Dendritic cell treated with granulocyte-macrophage colony-stimulating factor and Interleukin-4, amounts not matched to agents 40 ng/mL and 50 ng/mL, for 4 days (primary cell): ENCODE measurements at regions not wholly inside any gene's neighbourhood (a gene's known extent, or its start where the extent isn't known, plus 50 kb on each side); places are given as distances from the start of the nearest gene placed in this dataset.

ENCODE experiments used
- H3K27ac Mint-ChIP-seq: one replicate; pipeline ENCODE4 v1.8.0; 2022; ENCODE audit warnings: mild to moderate bottlenecking, mixed read lengths
- H3K27me3 Mint-ChIP-seq: one replicate; pipeline ENCODE4 v1.8.0; 2022; ENCODE audit warnings: mild to moderate bottlenecking, mixed read lengths
- H3K36me3 Mint-ChIP-seq: one replicate; pipeline ENCODE4 v1.8.0; 2022; ENCODE audit warnings: low read depth, mixed read lengths
- H3K4me1 Mint-ChIP-seq: one replicate; pipeline ENCODE4 v1.8.0; 2022; ENCODE audit warnings: low read depth, mixed read lengths
- H3K4me3 Mint-ChIP-seq: one replicate; pipeline ENCODE4 v1.8.0; 2022; ENCODE audit warnings: mild to moderate bottlenecking, moderate library complexity, mixed read lengths
- H3K9me3 Mint-ChIP-seq: one replicate; pipeline ENCODE4 v1.8.0; 2022; ENCODE audit warnings: mixed read lengths
- intact Hi-C: fragments of 100-400 bp; cut with micrococcal nuclease; formaldehyde crosslinking; loops from one replicate; pipeline ENCODE4 v1.15.0; 2022

GRCh38 chr2:11094021-11094810 is 61.1 kb upstream of the SLC66A3 start:
- Mint-ChIP-seq H3K27me3 (peaks cover 3% of the 10 kb centered on the region), H3K36me3 (no peaks in the 10 kb centered on the region), H3K4me1 (no peaks in the 10 kb centered on the region), H3K9me3 (no peaks in the 10 kb centered on the region), H3K27ac (no peak overlapping the region), H3K4me3 (no peak overlapping the region)
- intact Hi-C loops: no loop called here

- Mint-ChIP-seq H3K9me3 (no peaks in the 10 kb centered on the region), H3K36me3 (no peaks in the 10 kb centered on the region), H3K4me1 (no peaks in the 10 kb centered on the region), H3K27ac (no peak overlapping the region), H3K4me3 (no peak overlapping the region), H3K27me3 (peaks cover 9% of the 10 kb centered on the region)
- intact Hi-C loops: no loop called here
Observed at GRCh38 chr2:11096591-11096990, 58.7 kb upstream of the SLC66A3 start.

- intact Hi-C loops: no loop called here
- Mint-ChIP-seq H3K4me1 (no peaks in the 10 kb centered on the region), H3K9me3 (no peaks in the 10 kb centered on the region), H3K27ac (no peak overlapping the region), H3K27me3 (peaks cover 9% of the 10 kb centered on the region), H3K4me3 (no peak overlapping the region), H3K36me3 (no peaks in the 10 kb centered on the region)
Observed at GRCh38 chr2:11097038-11097720, 58.1 kb upstream of the SLC66A3 start.

GRCh38 chr2:11097854-11098387 is 57.3 kb upstream of the SLC66A3 start:
- intact Hi-C loops: no loop called here
- Mint-ChIP-seq H3K36me3 (no peaks in the 10 kb centered on the region), H3K27ac (no peak overlapping the region), H3K4me1 (no peaks in the 10 kb centered on the region), H3K4me3 (no peak overlapping the region), H3K27me3 (peaks cover 9% of the 10 kb centered on the region), H3K9me3 (no peaks in the 10 kb centered on the region)

- Mint-ChIP-seq H3K4me1 (no peaks in the 10 kb centered on the region), H3K36me3 (no peaks in the 10 kb centered on the region), H3K27ac (no peak overlapping the region), H3K4me3 (no peak overlapping the region), H3K27me3 (peaks cover 9% of the 10 kb centered on the region), H3K9me3 (no peaks in the 10 kb centered on the region)
- intact Hi-C loops: no loop called here
Observed at GRCh38 chr2:11099122-11100065, 55.9 kb upstream of the SLC66A3 start.

- Mint-ChIP-seq H3K9me3 (no peaks in the 10 kb centered on the region), H3K4me3 (no peak overlapping the region), H3K36me3 (no peaks in the 10 kb centered on the region), H3K27me3 (peaks cover 11% of the 10 kb centered on the region), H3K4me1 (no peaks in the 10 kb centered on the region), H3K27ac (no peak overlapping the region)
- intact Hi-C loops: no loop called here
Observed at GRCh38 chr2:11100130-11100529, 55.1 kb upstream of the SLC66A3 start.

GRCh38 chr2:11100976-11101375 is 54.3 kb upstream of the SLC66A3 start:
- Mint-ChIP-seq H3K27me3 (peaks cover 8% of the 10 kb centered on the region), H3K36me3 (no peaks in the 10 kb centered on the region), H3K9me3 (no peaks in the 10 kb centered on the region), H3K4me3 (no peak overlapping the region), H3K27ac (no peak overlapping the region), H3K4me1 (no peaks in the 10 kb centered on the region)
- intact Hi-C loops: no loop called here

GRCh38 chr2:11101430-11101829 is 53.8 kb upstream of the SLC66A3 start:
- intact Hi-C loops: no loop called here
- H3K4me1 Mint-ChIP-seq: no peaks in the 10 kb centered on the region
- peaks cover 8% of the 10 kb centered on the region for H3K27me3 Mint-ChIP-seq
- H3K9me3 Mint-ChIP-seq: no peaks in the 10 kb centered on the region
- no peaks in the 10 kb centered on the region for H3K36me3 Mint-ChIP-seq
- H3K4me3 Mint-ChIP-seq: no peak overlapping the region
- no peak overlapping the region for H3K27ac Mint-ChIP-seq

DNA sequence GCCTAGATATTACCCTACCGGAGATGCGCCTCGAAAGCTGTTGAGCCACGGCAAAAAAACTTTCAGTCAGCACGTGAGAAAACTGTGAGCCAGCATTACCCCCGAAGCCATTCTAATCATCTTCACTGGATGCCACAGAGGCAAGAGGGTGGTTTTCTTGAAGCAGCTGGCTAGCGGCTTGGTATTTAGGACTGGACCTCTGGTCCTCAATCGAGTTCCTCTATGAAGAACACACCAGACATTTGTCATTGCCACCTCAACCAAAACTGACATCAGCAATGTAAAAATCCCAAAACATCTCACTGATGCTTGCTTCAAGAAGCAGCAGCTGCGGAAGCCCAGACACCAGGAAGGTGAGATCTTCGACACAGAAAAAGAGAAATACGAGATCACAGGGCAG is 52.8 kb upstream of the SLC66A3 start:
- Mint-ChIP-seq H3K27me3 (peaks cover 8% of the 10 kb centered on the region), H3K4me1 (no peaks in the 10 kb centered on the region), H3K4me3 (no peak overlapping the region), H3K9me3 (no peaks in the 10 kb centered on the region), H3K27ac (no peak overlapping the region), H3K36me3 (no peaks in the 10 kb centered on the region)
- intact Hi-C loops: no loop called here

DNA sequence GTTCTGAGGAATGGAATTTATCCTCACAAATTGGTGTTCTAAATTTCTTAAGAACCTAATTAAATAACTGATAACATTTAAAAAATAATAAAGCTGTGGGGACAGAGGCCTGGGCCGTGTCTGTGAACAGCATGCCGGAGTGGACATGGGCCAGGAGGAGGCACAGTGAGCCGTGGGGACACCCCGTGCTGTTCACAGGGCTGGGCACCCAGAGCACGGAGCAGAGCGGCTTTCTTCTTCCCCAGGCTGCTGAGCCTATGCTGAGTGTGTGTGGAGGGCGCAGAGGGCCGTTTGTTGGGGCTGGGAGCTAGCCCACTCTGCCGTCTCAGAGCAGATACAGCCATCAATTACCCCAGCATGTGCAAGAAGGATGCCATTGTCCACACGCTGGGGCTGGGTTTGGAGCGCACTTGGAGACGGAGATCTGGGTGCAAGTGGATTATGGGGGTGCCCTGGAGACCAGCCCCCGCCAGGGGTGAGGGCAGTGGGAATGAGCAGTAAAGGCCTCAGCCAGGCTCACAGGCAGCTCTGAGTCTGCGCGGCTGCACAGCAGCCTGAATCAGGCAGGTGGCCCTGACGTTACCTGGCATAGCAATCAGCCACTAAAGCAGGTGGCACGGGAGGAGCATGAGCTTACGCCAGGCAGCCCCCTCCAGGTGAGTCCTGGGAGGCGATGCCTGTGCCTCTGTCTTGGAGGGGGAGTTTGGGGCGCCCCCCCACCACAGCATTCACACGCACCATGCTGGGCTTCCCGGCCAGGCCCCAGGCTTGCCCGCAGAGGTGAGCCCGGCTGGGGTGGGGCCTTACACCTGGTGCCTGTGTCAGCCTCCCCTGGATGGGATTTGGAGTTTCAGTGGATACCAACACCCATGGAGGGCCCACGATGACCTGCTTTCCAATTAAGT is 52.1 kb upstream of the SLC66A3 start:
- H3K4me1 Mint-ChIP-seq: no peaks in the 10 kb centered on the region
- no peak overlapping the region for H3K27ac Mint-ChIP-seq
- H3K36me3 Mint-ChIP-seq: no peaks in the 10 kb centered on the region
- H3K27me3 Mint-ChIP-seq: peaks cover 8% of the 10 kb centered on the region
- intact Hi-C loops: no loop called here
- H3K4me3 Mint-ChIP-seq: no peak overlapping the region
- H3K9me3 Mint-ChIP-seq: no peaks in the 10 kb centered on the region

GRCh38 chr2:11103984-11104793 is 51.1 kb upstream of the SLC66A3 start:
- no peaks in the 10 kb centered on the region for H3K9me3 Mint-ChIP-seq
- H3K4me1 Mint-ChIP-seq: no peaks in the 10 kb centered on the region
- peaks cover 8% of the 10 kb centered on the region for H3K27me3 Mint-ChIP-seq
- no peak overlapping the region for H3K27ac Mint-ChIP-seq
- intact Hi-C loops: no loop called here
- H3K4me3 Mint-ChIP-seq: no peak overlapping the region
- no peaks in the 10 kb centered on the region for H3K36me3 Mint-ChIP-seq

DNA sequence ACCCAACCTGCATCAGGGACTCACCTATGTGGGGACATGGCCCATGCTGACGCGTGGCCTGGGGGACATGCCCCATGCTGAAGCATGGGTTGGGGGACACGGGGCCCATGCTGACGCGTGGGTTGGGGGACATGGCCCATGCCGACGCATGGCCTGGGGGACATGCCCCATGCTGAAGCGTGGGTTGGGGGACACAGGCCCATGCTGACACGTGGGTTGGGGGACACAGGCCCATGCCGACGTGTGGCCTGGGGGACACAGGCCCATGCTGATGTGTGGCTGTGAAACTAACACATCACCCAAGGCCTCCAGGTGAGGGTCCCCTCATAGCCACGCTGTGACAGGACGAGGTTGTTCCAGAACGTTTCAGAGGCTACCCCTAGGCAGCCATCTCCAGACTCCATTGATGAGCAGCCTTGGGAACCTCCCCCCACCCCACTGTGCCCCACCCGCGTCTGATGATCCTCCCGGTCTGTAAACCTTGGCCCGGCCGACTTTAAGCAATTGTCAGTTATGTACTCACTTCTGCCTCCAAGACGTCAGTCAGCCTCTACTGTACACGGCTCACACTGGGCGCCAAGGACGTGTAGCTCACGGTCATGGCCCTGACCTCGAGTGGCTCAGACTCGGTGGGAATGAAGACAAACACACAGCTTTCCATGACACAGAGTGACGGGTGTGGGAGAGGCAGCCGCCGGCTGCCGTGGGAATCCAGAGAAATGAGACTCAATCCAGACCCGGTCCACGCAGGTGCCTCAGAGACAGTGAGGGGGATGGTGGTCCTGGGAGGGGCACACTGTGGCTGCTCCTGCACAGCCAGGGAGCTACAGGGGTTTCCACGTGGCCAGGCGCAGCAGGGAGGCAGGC is 50.2 kb upstream of the SLC66A3 start:
- Mint-ChIP-seq H3K27me3 (peaks cover 6% of the 10 kb centered on the region), H3K4me1 (no peaks in the 10 kb centered on the region), H3K4me3 (no peak overlapping the region), H3K9me3 (peaks cover 5% of the 10 kb centered on the region), H3K36me3 (no peaks in the 10 kb centered on the region), H3K27ac (no peak overlapping the region)
- intact Hi-C loops: no loop called here
